GM19463 (cell line): ENCODE measurements at regions not wholly inside any gene's neighbourhood (a gene's known extent, or its start where the extent isn't known, plus 50 kb on each side); places are given as distances from the start of the nearest gene placed in this dataset.

ENCODE experiments used
- ATAC-seq: cut with Tn5 transposase; IDR thresholded peaks from one replicate; pipeline ENCODE4 v1.9.1; 2021; ENCODE audit warnings: mild to moderate bottlenecking, moderate library complexity; ENCODE audit not compliant: unreplicated experiment

DNA sequence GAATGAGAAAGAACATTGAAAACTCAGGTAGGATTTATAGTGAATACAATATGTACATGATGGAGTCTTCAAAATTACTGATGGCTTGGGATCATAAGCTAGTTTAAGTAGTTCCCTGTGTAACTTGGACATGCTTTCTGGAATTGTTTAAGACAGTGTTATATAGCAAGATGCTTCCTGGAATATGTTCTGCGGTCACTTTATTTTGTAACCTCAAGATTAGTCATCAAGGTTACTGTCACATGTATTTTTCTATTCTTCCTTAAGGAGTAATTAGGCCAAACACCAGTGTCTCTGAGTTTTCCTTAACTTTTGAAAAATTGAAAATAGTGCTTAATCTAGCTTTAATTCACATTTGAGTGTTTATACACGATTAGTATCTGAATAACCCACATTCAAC is 760.3 kb upstream of the ARRDC4 start:
- ATAC-seq: no peak

DNA sequence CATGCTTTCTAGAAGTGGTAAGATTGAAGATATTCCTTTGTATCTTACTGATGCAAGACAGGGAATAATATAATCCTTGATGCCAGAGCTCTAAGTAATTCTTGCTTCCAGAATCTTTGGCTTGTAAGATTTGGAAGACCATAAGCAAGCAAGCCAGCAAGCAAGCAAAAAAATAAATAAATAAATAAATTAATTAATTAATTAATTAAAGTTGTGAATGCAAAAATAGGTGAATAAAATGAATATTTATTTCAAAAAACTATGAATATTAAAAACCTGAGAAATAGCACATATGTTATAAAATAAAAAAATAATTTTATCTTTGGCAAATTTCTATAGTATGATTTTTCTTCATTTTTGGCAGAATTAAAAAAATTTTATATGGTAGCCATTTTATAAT is 750.2 kb upstream of the ARRDC4 start:
- no peak for ATAC-seq

GRCh38 chr15:97215629-97216028 is 744.9 kb upstream of the ARRDC4 start:
- no peak for ATAC-seq

DNA sequence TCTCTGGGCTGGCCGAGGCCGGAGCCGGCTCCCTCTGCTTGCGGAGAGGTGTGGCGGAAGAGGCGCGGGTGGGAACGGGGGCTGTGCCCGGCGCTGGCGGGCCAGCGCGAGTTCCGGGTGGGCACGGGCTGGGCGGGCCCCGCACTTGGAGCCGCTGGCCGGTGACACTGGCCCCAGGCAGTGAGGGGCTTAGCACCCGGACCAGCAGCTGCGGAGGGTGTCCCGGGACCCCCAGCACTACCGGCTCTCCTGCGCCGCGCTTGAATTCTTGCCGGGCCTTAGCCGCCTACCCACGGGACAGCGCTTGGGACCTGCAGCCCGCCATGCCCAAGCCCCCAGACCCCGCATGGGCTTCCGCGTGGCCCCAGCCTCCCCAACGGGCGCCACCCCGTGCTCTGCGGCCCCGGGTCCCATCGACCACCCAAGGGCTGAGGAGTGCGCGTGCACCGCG is 736.3 kb upstream of the ARRDC4 start:
- ATAC-seq: no peak

GRCh38 chr15:97234851-97235610 is 725.5 kb upstream of the ARRDC4 start:
- no peak for ATAC-seq

DNA sequence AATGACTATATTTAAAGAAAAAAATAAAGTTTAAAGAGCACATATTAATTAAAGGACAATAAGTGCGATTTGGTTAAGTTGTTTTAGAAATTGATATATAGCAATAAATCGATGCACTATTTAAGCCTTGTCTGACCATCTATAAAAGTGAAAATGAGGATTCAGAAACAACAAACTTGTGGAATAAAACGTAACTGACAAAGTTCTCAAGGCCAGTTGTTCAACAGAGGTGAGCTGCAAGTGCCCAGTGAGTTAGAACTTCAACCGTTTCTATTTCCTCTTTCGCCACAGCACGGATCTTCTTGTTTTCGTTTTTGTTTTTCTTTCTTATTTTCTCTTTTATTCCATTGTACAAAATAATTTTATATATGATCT is 724.9 kb upstream of the ARRDC4 start:
- no peak for ATAC-seq

GRCh38 chr15:97236140-97236539 is 724.4 kb upstream of the ARRDC4 start:
- no peak for ATAC-seq

- no peak for ATAC-seq
Measured at GRCh38 chr15:97237160-97237559, 723.3 kb upstream of the ARRDC4 start.

- no peak for ATAC-seq
Measured at GRCh38 chr15:97248376-97248775, 712.1 kb upstream of the ARRDC4 start.

- ATAC-seq: no peak
Measured at GRCh38 chr15:97259943-97260342, 700.6 kb upstream of the ARRDC4 start.

DNA sequence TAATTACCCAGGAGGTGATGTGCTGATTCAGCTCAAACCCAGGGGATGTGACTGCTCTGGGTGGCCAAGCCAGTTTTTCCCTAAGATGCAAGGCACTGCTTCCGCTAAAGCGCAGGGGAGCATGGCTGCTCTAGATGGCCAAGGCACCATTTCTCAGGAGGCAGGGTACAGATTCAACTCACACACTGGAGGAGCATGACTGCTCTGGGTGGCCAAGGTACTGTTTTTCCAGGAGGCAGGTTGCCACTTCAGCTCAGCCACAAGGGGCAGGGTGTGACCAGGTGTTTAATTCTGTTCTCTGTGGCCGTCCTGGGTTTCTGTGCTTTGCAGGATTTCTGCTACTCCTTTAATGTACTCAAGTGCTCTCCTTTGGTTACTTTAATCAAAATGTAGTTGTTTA is 659.3 kb upstream of the ARRDC4 start:
- ATAC-seq: no peak

GRCh38 chr15:97316362-97316761 is 644.1 kb upstream of the ARRDC4 start:
- ATAC-seq: no peak

DNA sequence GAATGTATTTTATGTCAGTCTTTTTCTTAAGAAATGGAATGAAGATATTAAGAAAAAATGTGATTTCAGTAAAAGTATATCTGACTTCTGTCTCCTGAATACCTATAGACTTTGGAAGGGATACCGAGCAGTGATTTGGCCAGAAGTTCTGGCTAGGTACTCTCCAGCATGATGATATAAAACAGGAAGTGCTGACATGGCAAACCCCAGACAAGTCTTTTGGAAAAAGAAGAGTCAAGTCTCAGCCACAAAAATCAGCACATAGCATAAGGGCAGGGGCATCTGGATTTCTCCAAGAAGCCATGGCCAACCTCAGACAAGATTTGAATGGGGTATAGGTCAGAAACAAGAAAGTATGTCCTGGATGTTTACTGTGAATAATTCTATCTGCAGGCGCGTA is 643.3 kb upstream of the ARRDC4 start:
- ATAC-seq: no peak

- ATAC-seq: no peak
Measured at GRCh38 chr15:97319291-97319690, 641.2 kb upstream of the ARRDC4 start.

DNA sequence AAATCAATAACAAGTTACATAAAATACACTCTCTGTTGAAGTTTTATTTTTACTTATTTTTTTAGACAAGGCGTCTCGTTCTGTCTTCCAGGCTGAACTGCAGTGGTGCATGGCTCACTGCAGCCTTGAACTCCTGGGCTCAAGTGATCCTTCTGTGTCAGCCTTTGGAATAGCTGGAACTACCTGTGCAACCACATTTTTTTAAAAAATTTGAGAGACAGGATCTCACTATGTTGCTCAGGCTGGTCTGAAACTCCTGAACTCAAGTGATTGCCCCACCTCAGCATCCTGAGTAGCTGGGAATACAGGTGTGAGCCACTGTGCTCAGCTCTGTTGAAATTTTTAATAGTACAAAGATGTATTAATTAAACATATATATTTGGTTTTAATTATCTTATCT is 614.3 kb upstream of the ARRDC4 start:
- no peak for ATAC-seq

DNA sequence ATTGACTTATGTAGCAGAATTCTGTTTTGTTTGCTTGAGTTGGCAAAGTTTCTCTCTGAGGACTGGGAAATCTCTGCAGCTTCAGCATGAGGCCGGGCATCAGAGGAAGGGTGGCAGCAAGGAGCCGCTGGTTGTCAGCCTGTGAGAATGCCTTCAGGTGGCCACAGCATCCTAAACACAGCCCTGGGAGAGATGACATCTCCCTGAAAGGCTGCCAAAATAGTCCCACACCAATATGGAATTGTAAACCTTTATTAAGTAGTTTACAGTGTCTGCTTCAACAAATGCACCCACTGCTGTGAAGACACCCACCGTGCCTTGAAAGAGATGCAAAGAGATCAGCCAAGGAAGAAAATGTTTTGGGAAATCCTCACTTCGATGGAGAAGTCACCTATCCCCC is 609.7 kb upstream of the ARRDC4 start:
- ATAC-seq: no peak

- ATAC-seq: no peak
Measured at GRCh38 chr15:97383516-97383915, 577.0 kb upstream of the ARRDC4 start.

DNA sequence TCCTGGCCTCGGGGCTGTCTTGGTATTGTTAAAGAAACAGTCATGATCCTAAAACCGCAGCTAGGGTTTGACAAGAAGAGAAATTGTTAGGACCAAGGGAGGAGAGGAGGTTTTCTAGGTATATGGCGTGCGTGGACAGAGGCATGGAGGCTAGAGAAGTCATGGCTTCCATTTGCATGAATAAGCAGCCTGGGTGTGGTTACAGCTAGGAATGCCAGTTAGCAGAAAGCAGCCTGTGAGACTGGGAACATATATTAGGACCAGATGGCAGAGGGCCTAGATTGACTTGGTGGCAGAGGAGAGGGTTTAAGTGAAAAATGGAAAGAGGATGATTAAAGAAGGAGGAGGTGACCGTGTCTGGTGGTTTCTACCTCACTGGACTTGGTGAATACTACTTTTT is 573.6 kb upstream of the ARRDC4 start:
- ATAC-seq: no peak

DNA sequence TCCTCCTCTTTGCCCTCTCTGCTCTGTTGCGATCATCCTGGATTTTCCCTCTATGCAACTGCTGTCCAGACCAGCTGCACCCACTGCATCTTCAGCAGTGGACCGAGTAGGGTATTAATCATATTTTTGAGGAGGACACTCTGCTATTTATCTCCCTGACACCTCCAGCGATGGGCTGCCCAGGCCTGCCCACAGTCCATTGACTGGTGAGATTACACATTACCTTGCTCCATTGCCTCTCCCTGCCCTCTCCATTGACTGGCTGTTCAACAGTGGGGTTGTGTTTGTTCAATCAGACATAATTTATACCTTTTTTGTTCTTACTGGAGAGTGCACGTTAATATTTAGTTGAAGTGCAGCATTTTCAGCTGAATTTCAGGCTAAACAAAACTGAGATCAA is 559.3 kb upstream of the ARRDC4 start:
- no peak for ATAC-seq

DNA sequence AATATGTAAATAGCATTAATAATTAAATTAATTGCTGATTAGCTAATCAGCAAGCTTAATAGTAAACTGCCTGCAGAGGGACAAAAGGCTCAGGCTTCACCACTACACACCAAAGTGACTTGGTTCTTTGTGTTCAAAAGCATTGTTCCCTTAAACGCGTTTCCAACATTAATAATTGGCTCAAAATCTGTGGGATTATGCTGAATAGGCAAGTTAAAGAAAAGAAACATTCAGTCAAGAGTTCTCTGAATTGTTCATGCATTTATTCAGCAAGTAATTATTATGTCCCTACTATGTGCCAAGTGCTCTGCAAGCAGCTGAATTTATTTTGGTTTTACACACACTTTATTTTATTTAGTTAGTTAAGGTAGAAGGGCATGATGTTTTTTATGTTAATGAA is 558.5 kb upstream of the ARRDC4 start:
- ATAC-seq: no peak

GRCh38 chr15:97406841-97407240 is 553.7 kb upstream of the ARRDC4 start:
- no peak for ATAC-seq

DNA sequence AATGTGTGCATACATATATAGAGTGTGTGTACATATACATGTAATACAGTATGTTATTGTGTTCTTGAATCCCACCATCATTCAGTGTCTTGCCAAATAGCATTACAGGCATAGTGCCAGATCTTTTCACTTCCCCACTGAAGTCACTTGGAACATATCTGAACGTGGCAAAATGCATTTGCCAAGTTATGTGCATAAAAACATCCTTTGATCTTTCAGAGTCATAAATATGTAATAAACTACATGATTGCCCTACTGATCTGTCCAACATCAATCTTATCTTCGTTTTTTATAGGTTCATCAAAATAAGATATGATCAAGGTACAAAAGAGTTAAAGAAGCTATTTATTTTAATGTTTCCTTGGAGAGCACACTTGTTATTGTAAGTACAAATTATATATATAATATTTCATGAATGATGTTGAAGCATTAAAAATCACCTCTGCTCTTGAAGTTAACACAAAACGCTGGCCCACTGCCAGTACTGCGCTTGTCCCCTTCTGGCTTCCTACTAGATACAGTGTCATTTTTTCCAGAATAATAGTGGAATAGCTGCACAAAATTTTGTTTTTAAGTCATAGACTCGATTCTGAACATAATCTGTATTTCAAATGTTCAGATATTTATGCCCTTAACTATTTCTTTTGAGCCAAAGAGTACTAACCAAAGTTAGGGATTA is 549.5 kb upstream of the ARRDC4 start:
- no peak for ATAC-seq

DNA sequence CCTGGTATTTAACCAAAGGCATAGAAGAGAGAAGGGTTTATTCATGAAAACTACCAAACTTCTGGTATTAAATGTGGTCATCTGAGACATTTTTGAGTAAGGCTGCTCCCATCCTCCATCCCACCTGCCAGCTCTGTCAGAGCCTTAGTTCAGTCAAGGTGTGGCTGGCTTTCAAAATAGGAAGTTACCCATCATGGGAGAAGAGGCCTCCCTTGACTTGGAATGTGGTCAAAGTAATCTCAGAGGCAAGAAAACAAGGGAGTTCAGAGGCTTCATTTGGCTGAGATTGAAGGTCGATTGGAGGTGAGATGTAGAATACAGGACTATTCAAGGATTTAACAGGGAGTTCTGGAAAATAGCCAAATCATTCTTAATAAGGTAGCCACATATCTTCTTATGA is 540.4 kb upstream of the ARRDC4 start:
- no peak for ATAC-seq
